CD4-positive, alpha-beta T cell treated with Interleukin-2 at 100 ng/mL for 4 hours (primary cell): ENCODE measurements at regions not wholly inside any gene's neighbourhood (a gene's known extent, or its start where the extent isn't known, plus 50 kb on each side); places are given as distances from the start of the nearest gene placed in this dataset.
"Not testable (repeated sequence)": the region's sequence is repeated elsewhere in the genome, so short reads cannot be mapped to it uniquely, and the experiment has no call there.

Experiments used
- DNase-seq: peaks from one replicate; pipeline ENCODE4 v3.0.0-alpha.2; 2020; ENCODE audit warnings: low spot score

GRCh38 chr2:219727771-219728429 lies 100.5 kb downstream of the SLC4A3 start:
- no peak for DNase-seq

- DNase-seq: no peak
These were observed 101.6 kb downstream of the SLC4A3 start for GRCh38 chr2:219728991-219729487.

DNA sequence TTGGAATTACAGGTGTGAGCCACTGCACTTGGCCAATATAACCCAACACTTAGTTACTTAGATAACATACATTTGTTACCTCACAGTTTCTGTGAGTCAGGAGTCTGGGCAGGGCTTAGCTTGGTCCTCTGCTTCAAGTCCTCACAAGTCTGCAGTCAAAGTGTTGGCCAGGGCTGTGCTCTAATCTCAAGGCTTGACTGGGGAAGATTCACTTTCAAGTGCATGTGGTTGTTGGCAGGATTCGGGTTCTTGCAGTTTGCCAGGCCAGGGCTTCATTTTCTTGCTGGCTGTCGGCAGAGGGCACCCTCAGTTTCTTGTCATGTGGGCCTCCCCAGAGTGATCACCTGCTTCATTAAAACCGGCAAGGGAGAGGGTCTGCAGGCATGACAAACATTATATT lies 103.7 kb downstream of the SLC4A3 start:
- DNase-seq: no peak

- no peak for DNase-seq
These were observed 105.7 kb downstream of the SLC4A3 start for GRCh38 chr2:219733106-219733505.

GRCh38 chr2:219733746-219734145 lies 106.3 kb downstream of the SLC4A3 start:
- no peak for DNase-seq

DNA sequence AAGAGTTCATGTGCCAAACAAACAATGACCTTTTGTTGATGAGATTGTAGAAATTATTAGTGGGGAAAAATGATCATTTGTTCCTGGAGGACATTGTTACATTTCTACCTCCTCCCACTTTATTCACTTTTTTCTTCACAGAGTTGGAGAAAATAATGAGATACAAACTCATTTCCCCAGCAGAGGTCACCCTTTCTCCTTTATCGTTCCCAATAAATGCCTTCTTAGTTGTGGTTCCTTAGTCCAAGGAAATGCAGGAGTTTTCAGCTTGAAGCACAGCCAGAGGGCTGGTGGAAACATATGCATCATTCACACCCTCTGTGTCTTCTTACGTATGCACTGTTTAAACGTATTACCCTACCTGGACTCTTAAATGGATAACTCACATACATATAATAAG lies 108.8 kb downstream of the SLC4A3 start:
- DNase-seq: no peak

DNA sequence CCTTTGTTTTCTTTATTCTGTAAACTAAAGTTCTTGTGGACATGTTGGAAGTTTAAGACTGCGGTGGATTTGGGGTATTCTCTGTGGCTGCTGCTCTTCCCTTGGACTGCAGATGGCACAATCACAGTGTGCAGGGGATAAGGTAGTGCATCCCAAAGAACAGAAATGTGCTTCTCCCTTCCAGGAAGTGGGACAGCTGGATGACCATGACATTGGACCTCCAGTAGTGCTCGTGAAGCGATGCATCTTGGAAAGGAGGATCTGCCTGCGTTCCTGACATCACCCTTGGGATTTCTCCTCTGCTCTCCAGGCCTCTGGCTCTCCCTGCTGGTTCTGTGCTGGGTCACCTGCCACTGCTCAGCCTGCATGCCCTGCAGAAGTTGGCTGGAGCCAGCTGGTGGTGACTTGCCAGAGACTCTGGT lies 109.9 kb downstream of the SLC4A3 start:
- DNase-seq: no peak

- no peak for DNase-seq
These were observed 111.6 kb downstream of the SLC4A3 start for GRCh38 chr2:219739066-219739465.

DNA sequence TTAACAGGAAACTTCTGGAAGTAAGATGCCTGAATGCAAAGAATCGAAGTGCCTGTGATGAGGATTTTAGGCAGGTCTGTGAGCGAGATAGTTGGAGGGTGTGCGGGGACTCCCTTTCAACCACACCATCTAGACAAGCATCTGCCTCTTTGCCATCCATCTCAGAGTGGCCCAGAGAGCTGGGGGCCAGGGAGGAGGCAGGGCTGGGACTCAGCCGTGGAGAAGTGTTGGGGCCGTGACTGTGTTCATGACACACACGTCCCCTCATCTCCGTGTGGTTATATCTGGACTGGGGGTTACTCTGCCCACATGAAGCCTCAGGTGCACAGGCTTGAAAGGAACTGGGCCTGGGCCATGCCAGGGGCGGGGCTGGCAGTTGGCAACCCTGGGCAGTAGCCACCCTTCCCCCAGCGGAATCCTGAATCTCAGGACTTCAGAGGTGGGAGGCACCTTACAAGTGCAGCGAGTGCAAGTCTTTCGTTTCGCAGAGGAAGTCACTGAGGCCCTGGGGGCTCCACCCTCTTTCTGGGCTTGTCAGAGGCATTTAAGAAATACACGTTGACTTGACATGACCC lies 112.5 kb downstream of the SLC4A3 start:
- no peak for DNase-seq

- no peak for DNase-seq
These were observed 116.1 kb downstream of the SLC4A3 start for GRCh38 chr2:219743548-219743947.

GRCh38 chr2:219744066-219744465 lies 116.6 kb downstream of the SLC4A3 start:
- no peak for DNase-seq

GRCh38 chr2:219744600-219744999 lies 117.2 kb downstream of the SLC4A3 start:
- no peak for DNase-seq

- no peak for DNase-seq
These were observed 120.2 kb downstream of the SLC4A3 start for GRCh38 chr2:219747637-219748036.

- no peak for DNase-seq
These were observed 121.5 kb downstream of the SLC4A3 start for GRCh38 chr2:219748671-219749570.

DNA sequence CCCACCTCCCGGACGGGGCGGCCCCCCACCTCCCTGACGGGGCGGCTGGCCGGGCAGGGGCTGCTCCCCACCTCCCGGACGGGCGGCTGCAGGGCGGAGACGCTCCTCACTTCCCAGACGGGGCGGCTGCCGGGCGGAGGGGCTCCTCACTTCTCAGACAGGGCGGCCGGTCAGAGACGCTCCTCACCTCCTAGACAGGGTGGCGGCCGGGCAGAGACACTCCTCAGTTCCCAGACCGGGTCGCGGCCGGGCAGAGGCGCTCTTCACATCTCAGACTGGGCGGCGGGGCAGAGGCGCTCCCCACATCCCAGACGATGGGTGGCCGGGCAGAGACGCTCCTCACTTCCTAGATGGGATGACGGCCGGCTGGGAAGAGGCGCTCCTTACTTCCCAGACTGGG lies 123.7 kb downstream of the SLC4A3 start:
- DNase-seq: not testable (repeated sequence)

DNA sequence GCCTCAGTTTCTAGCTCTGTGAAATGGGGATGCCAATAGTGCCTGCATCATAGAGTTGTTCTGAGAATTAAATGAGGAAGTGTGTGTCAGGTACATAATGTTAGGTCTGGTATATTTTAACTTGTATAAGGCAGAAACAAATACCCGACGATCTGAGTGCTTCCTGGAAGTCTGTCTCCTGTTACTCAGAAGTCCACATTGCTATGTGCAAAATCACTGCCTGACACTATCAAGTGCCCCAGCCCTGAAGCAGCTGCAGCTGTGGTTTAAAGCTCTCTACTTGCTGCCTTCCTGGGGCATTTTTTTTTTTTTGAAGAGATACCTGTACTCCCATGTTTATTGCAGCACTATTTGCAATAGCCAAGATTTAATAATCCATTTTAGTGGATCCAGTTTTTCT lies 125.3 kb downstream of the SLC4A3 start:
- no peak for DNase-seq

GRCh38 chr2:219758907-219759680 lies 131.7 kb downstream of the SLC4A3 start:
- DNase-seq: no peak

GRCh38 chr2:219759801-219760200 lies 132.4 kb downstream of the SLC4A3 start:
- DNase-seq: no peak

- no peak for DNase-seq
These were observed 137.9 kb downstream of the SLC4A3 start for GRCh38 chr2:219765231-219765911.

DNA sequence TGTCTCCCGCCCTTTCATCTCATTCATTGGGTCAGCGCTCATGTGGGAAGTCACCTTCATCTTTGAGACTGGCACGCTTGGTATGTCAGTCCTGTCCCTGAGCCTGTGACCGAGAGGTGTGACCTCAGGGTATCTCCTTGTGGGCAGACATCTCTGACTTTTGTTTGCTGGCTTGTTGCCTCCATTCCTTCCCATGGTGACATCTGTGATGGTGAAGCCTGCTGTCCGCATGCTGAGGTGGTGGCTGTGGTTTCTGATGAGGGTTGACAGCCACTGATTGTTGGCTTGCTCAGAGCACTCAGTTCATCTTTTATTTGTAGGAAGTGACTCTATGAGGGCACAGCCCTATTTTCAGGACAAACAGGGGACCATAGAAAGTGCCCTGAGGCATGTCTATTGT lies 139.2 kb downstream of the SLC4A3 start:
- no peak for DNase-seq

GRCh38 chr2:219769090-219769910 lies 141.9 kb downstream of the SLC4A3 start:
- no peak for DNase-seq
